ENCODE measurements at regions not wholly inside any gene's neighbourhood (a gene's known extent, or its start where the extent isn't known, plus 50 kb on each side); places are given as distances from the start of the nearest gene placed in this dataset.
A peak's percentile ranks its signal among the peaks of the same experiment; 100 is the strongest.

- TF ChIP-seq FOXA1 (IDR thresholded peaks at IDR 0.05): no peak
These were observed 62.2 kb upstream of the SLC45A1 start (continued) for GRCh38 chr1:8255712-8256111.

DNA sequence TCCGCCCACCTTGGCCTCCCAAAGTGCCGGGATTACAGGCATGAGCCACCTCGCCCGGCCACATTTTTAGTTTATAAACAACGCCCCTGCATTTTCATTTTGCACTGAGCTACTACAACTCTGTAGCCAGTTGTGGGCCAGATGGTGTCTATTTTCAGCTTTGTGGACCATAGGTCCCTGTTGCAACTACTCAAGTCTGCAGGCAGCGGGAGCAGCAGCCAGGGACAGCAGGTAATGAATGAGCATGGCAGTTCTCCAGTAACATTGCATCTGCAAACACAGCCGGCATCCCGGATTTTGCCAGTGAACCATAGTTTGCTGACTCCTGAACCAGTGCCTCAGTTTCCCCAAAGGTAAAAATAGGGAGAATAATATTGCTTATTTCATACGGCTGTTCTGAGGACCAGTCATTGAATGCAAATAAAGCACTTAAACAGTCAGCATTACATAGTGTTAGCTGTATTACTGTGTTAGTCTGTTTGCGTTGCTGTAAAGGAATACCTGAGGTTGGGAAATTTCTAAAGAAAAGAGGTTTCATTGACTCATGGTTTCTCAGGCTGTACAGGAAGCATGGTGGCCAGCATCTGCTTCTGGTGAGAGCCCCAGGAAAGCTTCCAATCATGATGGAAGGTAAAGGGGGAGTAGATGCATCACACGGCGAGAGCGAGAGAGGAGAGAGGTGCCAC is 65.5 kb upstream of the SLC45A1 start:
- WGBS: 66% methylated on average over 13 of the region's 13 CpGs
- H3K9ac ChIP-seq (ENCODE audit: low read depth in 1 of 2, low read length in 2 of 2): no peak overlapping the region

More for the DNA sequence above, 65.5 kb upstream of the SLC45A1 start:
- Histone ChIP-seq H3K36me3 (ENCODE audit: control insufficient read depth in 4 of 4, insufficient read depth in 3 of 4, low read depth in 1 of 4, low read length in 3 of 4) (no peaks in the 10 kb centered on the region), H3K4me1 (ENCODE audit: control insufficient read depth in 4 of 4, insufficient read depth in 4 of 4, low read length in 3 of 4) (peaks cover 2 to 32% (median 15%) of the 10 kb centered on the region in 4 donors), H3K27ac (ENCODE audit: low read depth in 1 of 2, low read length in 2 of 2) (peak overlapping the region; percentile 57 to 59), H3K27me3 (ENCODE audit: control insufficient read depth in 4 of 4, insufficient read depth in 4 of 4, low read length in 3 of 4) (no peaks in the 10 kb centered on the region), H3K9me3 (ENCODE audit: control insufficient read depth in 4 of 4, low read length in 3 of 4) (no peaks in the 10 kb centered on the region), H3K4me3 (ENCODE audit: low read depth in 1 of 3, low read length in 3 of 3) (no peak overlapping the region)
- TF ChIP-seq HNF4A (conservative IDR thresholded peaks at IDR 0.05) (peak; percentile 52 to 64), RXRA (IDR thresholded peaks at IDR 0.05) (peak; percentile 78 to 83), JUND (IDR thresholded peaks at IDR 0.05) (peak in 1 of 2 donors; percentile 31), RAD21 (IDR thresholded peaks at IDR 0.05) (peak; percentile 50 to 62), FOXA2 (IDR thresholded peaks at IDR 0.05) (no peak), REST (IDR thresholded peaks at IDR 0.05) (no peak), CTCF (IDR thresholded peaks at IDR 0.05; ENCODE audit: low read depth, low read length, missing input control) (peak; percentile 10), YY1 (IDR thresholded peaks at IDR 0.05) (peak; percentile 20), SP1 (IDR thresholded peaks at IDR 0.05) (peak; percentile 82)
- TF ChIP-seq, protein P1, sequence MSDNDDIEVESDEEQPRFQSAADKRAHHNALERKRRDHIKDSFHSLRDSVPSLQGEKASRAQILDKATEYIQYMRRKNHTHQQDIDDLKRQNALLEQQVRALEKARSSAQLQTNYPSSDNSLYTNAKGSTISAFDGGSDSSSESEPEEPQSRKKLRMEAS (IDR thresholded peaks at IDR 0.05): peak; percentile 25
- DNase-seq (ENCODE audit: low spot score): no peak
